GM11168 (cell line): ENCODE measurements at regions not wholly inside any gene's neighbourhood (a gene's known extent, or its start where the extent isn't known, plus 50 kb on each side); places are given as distances from the start of the nearest gene placed in this dataset.

Source experiments
- in situ Hi-C: fragments of 300-500 bp; cut with MboI; formaldehyde crosslinking; loops from one replicate; pipeline ENCODE4 v1.12.0; 2022; ENCODE audit warnings: low sequenced_read_pairs; ENCODE audit not compliant: unreplicated experiment

DNA sequence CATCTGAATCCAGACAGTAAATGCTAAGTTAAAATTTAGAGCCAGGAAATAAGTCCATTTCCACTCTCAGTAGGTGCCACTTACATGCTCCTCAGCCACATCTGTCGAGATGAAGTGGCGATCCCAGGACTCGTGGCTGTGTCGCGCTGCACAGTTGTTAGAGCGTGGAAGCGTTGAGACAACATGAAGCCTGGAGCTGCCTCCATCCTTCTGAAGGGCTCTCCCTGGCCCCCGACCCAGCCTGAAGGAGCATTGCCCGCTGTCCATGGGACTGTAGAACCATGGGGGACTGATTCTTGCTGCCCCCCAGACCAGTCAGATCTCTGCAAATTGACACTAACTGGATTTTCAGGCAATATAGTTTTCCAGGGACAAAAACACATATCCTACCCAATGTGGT, 58.9 kb downstream of the IRX1 start:
- in situ Hi-C loops = no loop called here

DNA sequence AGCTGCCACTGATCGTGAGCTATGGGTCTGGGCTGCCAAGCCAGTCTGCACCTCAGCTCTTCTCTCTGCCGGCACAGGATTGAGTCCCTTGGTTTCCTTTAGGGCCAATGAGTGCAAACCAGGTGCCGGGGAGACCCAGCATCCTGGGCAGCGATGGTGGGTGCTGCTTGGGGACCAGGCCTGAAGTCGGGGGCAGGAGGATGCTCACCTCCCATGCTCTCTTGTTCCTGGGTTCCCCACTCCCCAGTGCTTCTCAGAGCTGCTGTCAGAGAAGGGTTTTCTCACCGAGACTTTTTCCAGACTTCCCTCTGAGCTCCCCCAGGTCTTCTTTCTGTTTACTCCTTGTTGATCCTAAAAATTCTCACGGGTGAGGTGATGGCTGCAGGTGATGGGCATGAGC, 61.2 kb downstream of the IRX1 start:
- in situ Hi-C loops = no loop called here

DNA sequence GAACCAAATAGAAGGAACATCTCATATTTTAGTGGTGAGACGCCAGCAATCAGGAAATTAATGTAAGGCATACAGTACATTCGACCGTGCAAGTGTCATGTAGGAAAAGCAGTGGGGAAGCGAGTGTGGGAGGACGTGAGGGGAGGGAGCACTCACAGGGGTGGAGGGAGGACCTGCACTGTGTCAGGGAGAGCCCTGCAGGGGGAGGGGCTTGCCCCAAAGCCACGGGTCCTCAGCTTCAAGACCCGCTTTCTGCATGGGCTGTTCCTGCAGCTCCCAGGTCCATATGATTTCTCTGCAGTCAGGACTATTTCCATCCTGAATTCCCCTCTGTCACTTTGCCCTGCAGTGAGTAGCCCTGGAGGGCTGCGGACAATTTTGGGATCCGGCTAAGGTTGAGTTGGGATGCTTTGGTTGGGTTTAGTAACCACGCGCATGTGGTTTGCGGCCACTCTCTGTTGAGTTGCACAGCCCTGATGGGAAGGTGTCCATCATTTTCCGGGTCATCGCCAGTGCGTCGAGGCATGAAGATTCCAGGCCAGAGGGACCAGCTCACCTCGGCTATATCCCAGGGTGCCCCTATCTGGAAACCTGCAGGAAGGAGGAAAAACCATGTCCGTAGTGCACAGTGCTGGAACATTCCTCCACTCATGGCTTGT, 61.9 kb downstream of the IRX1 start:
- in situ Hi-C loops = no loop called here

DNA sequence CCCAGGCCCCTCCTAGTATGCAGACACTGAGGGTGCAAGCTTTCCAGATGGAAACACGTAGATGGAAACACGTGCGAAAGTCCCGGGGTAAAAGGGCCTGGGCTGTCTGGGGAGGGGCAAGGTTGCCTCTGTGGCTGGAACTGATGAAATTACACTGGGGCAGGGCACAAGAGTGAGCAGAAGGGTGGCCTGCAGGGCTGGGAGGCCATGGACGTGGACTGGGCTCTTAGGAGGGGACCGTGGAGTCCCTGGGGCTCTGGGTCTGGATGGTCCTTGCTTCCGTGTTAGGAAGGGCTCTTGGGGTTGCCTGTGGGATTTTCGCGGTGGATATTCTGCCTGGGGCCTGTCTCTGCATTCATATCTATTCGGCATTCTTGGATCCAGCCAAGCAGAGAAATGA, 63.3 kb downstream of the IRX1 start:
- in situ Hi-C loops = no loop called here

DNA sequence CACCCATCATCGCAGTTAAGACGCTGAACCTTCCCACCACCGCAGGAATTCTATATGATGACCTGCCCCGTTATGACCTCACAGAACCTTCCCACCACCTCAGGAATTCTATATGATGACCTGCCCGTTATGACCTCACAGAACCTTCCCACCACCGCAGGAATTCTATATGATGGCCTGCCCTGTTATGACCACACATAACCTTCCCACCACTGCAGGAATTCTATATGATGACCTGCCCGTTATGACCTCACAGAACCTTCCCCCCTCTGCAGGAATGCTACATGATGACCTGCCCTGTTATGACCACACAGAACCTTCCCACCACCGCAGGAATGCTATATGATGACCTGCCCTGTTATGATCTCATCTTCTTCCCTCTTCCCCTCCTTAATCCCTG, 64.3 kb downstream of the IRX1 start:
- in situ Hi-C loops = no loop called here

DNA sequence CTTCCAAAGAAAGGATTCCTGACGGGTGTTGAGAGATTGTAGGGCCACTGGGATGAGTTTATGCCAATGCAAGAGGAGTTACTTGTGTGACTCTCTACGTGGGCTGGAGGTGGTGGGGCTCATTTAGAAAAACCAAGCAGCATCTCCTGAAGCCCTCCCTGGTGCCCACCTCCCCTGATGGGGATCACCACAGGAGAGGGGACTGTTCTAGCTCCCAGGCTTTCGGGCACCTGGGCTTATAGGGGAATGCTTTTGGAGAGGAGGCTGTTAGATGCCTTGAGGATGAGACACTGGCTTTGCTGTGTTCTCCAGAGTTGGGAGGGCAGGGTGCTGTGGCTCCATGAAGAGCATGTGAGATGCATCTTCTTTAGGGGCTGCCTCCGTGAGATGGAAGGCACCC, 65.0 kb downstream of the IRX1 start:
- in situ Hi-C loops = no loop called here

DNA sequence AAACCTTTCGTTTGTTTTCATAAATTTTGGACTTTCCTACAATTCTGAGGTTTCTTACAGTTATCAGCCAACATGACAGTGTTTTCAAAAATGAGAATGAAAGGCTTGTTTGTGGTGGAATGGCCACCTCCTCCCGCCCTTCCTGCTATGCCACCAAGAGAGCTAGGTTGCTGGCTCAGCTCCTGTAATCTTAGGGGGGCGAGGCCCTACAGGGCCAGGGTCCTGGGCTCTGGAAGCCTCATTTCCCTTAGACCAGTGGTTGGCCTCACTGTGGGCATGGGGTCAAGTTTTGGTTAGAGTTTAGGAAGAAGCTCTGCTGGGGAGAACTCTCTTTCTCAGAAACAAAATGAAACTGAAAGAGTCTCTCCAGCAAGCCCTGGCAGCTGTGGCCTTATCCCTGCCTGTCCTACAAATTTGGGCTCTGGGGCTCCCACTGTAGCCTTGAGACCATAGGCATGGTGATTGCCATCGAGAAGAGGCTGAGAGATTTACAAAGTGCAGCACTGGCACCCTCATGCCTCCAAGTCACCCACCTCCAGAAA, 66.2 kb downstream of the IRX1 start:
- in situ Hi-C loops = no loop called here

DNA sequence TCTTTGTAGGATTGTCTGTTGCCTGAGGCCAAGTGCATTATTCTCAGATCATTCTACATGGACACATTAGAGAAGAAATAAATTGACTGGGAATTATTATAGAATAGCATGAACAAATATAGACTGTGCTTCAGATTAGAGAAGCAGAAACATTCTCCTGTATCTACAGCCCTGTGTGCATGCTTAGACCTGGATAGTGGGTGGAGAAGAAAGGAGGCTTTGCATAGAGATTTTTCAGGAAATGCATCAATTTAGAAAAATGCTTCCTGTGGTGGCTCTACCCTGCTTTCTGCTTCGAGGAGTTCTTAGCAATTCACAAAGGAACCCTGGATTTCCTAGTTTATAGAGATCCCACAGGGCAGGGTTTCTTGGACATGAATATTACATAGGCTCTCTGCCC, 66.7 kb downstream of the IRX1 start:
- in situ Hi-C loops = no loop called here

DNA sequence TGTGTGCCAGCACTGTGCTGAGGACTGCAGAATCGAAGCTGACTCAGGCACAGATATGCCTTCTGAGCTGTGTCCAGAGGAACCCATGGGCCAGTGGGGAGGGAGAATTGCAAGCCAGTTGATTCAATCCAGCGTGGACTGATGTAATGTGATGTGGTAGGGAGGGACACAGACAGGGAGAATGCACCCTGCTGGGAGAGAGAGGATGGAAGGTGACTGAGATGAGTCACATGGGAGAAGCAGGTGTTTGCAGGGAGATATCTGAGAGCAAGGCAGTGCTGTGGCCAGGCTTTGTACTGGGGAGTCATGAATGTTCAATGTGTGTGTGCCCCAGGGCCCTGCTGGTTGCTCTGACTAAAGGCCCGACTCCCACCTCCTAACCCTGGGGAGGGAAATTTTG, 75.7 kb downstream of the IRX1 start:
- in situ Hi-C loops = no loop called here

DNA sequence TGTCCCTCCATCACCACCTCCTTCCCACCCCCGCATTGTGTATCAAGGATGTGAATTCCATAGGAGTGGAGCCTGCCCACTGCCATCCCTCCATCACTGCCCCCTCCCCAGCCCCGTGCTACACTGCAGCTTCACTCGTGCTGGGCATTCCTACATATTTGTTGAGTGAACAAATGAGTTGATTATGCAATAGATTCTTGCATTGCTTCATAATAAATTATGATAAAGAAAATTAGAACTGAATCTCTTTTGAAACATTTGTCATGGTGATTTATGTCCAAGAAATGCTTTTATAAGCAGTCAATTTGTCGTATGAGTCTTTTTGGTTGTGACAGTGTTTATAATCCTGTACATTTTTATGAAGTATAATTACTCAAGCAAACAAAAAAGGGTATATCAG, 83.2 kb downstream of the IRX1 start:
- in situ Hi-C loops = no loop called here

DNA sequence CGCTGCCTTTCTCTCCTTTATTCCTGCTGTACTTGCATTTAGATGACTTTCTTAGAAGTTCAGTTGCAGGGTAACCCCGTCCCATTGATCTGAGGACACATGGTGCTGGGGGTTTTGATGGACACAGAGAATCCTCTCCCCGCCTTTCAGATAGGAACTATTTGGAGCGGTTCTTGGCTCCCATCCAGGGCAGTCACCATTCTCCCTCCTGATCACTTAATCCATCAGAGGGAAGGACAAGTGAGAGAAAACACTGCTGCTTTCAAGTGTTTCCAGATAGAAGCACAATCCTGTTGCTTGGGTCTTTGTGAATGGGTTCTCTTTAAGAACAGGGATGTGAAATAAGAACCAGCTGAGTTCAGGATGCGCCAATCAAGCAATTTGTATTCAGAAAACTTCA, 85.2 kb downstream of the IRX1 start:
- in situ Hi-C loops = no loop called here

DNA sequence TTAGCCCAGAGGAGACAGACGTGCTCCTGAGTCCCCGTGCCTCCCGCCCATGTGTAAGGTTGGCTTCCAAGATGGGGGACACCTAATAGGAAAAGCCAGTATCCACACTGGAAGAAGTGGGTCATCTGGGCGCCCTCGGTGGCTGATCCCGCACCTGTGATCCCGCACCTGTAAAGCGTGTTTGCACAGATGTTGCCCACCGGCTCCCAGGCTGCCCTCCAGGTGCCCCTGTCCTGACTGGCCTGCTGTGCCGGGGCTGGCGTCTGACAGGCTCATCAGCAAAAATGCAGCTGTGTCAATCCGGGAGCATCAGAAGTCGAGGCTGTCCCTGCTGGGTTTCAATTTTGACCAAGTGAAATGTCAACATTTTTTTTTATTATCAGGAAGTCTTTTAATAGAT, 88.5 kb downstream of the IRX1 start:
- in situ Hi-C loops = no loop called here

DNA sequence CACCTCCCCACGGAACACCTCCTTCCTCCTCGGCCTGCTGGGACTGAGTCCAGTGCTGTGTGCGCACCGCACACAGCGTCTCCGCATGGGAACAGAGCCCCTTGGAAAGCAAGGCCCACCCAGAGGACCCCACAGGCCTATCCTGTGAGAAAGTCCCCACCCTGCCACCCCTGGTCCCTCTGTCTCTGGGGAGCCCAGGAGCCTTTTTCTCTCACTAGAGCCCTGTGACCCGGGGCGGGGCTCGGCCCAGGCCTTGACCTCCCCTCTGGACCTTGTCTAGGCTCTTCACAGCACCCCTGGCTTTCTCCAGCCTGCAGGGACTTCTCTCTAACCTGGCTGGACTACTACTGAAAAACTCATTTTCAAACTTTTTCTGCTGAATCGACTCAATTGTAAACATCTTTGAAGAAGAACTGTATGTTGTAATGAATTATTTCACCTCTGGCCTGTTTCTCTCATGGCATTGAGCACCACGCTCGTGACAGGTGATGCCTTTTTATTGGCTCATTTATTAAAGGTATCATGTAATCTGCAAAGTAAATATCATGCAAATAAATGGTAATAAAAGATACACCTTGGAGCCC, 89.2 kb downstream of the IRX1 start:
- in situ Hi-C loops = no loop called here

DNA sequence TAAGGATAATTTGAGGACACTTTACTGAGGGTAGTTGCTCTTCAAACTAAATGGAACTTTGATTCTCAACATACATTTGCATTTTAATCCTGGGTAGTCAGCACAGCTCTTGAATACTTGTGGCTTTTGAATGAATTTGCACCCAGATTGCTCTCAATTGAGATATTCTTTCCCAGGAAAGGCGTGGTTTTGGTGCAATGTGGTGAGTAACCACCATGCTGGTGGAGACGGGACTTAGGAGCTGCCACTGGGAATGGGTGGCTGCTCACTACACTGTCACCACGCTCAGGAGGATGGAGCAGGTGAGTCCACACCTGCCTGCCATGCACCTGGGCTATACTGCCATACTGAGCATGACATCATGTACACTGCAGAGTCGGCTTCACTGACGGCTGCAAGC, 99.2 kb downstream of the IRX1 start:
- in situ Hi-C loops = no loop called here

DNA sequence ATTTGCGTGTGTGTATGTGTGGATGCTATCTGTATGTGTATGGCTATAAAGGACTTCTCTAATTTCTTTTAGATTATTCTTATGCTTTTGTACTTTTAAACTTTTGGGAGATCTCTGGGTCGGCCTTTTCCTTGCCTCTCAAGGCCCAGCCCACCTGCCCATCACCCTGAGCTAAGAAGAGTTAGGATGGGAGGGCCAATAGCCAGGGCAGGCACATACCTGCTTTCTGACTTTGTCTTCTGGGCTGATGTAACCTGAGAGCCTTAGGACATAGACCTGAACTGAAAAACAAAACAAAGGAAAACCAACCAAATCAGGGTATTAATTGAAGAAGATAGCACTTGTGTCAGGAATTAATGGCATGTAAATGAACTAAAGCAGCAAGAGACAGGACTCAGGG, 100.2 kb downstream of the IRX1 start:
- in situ Hi-C loops = no loop called here

DNA sequence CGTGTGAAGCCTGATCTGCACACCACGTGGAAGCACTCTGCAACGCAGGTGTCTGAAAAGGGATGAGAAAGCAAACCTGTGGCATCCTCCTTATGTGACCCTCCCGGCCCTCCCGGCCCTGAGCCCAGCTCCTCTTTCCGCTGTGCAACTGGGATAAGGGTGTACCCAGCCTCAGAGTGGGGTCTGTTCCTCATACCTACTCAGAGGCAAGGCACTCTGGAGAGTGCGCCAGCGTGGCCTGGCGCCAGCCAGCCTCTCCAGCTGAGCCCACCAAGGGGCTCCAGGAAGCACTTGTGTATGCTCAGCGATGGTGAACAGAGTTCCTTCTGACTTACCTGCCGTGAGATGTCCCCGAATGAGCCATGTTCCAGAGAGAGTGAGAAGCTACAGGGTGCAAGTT, 102.8 kb downstream of the IRX1 start:
- in situ Hi-C loops = no loop called here

DNA sequence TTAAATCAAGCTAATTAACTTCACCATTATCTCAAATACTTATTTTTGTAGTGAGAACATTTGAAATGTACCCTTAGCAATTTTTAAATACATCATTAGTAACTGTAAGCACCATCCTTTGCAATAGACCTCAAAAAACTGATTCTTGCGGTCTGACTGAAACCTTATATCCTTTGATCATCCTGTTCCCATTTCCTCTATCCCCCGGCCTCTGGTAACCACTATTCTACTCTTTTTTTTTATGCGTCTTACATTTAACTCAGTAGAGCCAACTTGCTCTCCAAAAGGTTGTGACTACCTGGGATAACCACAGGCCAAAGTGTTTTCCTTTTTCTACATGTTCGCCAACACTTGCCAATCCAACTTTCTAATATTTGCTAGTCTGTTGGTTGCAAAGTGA, 106.1 kb downstream of the IRX1 start:
- in situ Hi-C loops = no loop called here

DNA sequence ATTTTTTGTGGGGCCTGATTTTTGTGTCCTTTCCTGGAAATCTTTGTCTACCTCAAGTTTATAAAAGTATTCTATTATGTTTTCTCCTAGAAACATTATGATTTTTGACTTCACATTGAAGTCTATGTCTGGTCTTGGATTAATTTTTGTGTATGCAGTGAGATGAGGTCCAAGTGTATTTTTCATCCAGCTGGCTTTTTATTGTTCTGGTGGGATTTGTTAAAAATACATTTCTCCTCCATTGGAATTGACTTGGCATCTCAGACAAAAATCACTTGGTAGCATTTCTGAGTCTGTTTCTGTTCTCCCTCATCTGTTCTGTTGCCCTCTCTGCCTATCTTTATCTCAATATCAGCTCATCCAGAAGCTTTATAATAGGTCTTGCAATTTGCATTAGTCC, 109.0 kb downstream of the IRX1 start:
- in situ Hi-C loops = no loop called here

DNA sequence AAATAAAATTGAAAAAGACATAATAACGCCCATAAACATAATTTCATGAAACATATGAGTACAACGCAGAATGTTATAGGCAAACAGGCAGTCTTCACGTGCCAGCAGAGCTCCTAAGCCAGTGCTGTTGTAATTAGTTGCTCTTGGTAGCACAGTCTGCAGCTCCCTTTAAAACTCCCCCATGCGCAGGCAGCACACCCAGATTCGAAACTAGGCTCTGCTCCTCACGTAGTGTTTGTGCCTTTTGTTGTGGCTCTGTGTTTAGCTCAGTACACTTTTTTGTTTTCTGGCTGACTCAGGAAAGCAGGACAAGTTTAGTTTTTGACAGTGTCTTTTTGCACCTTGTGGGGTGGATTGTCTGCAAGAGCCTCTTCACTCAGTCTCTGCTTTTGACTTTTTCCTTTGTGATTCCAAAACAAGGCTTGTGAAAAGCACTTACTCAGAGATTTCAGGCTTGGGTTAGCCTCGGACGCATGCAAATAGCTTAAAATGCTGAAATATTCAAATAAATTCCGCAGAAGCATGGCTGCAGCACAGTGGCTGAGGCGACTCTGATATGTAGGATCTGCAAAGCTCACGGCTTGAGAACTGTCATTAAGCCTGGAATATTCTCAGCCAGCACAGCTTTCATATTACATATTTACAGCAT, 113.6 kb downstream of the IRX1 start:
- in situ Hi-C loops = no loop called here

DNA sequence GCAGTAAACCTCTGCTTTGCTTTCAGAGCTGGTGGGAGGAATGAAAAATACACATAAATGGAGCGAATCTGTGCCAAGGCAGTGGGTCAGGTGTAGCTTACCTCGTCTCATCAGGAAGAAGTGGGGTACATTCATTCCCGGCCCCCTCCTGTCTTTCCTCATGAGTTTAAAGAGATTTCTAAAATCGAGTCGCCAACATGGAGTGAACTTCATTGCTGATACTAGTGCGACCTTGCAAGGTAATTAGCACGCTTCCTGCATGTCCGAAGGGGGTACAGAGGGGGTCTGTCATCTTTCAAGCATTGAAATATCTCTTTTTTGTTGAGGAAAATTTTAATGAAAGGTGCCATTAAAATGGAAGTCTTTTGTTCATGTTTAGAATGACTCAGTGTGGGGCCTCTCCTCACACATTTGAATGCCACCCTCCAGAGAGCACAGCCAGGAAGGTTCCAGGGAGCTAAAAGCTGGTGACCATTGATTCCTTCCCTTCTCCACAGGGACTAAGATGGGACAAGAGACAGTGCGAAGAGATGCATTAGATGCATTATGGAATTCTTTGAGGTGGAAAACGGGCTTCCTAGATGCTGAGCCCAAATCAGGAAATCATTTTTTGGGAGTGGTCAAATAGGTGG, 114.2 kb downstream of the IRX1 start:
- in situ Hi-C loops = no loop called here

DNA sequence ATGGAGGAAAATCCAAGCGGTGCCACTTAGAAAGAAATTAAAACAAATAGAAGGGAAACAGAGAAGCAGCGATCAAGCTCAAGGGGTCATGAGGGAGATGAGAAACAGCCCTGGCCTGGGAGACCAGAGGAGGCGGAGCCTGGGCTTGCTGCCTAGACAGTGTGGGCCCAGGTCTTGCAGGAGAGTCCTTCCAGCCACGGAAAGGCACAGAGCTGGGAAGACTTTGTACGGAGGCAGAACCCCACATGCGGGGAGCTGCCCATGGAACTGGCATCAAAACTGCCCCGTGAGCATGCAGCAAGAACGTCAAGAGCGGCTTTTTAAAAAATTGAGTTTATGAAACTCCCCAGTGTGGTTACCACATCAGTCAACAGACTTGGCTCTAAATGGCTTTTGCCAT, 119.4 kb downstream of the IRX1 start:
- in situ Hi-C loops = no loop called here
